Fibroblast of skin of left biceps (primary cell): ENCODE measurements at regions not wholly inside any gene's neighbourhood (a gene's known extent, or its start where the extent isn't known, plus 50 kb on each side); places are given as distances from the start of the nearest gene placed in this dataset.
"Not testable (repeated sequence)": the region's sequence is repeated elsewhere in the genome, so short reads cannot be mapped to it uniquely, and the experiment has no call there.

Source experiments
- DNase-seq, 2 experiments: peaks; one replicate each; pipeline ENCODE4 v3.0.0-alpha.2; 2013; ENCODE audit warnings: low read depth in 2 of 2

- DNase-seq: no peak
These were observed 197.6 kb downstream of the LAT start for GRCh38 chr16:29182501-29182900.

- not testable (repeated sequence) for DNase-seq
These were observed 197.1 kb downstream of the LAT start for GRCh38 chr16:29181921-29182411.

GRCh38 chr16:29181254-29181780, 196.5 kb downstream of the LAT start:
- DNase-seq: not testable (repeated sequence)

- not testable (repeated sequence) for DNase-seq
These were observed 195.4 kb downstream of the LAT start for GRCh38 chr16:29180206-29180600.

- not testable (repeated sequence) for DNase-seq
These were observed 194.8 kb downstream of the LAT start for GRCh38 chr16:29179401-29180205.

- DNase-seq: not testable (repeated sequence)
These were observed 193.3 kb downstream of the LAT start for GRCh38 chr16:29177888-29178726.

GRCh38 chr16:29177203-29177887, 192.5 kb downstream of the LAT start:
- DNase-seq: not testable (repeated sequence)

GRCh38 chr16:29176822-29177202, 192.0 kb downstream of the LAT start:
- not testable (repeated sequence) for DNase-seq

- DNase-seq: not testable (repeated sequence)
These were observed 191.3 kb downstream of the LAT start for GRCh38 chr16:29176154-29176470.

- not testable (repeated sequence) for DNase-seq
These were observed 190.7 kb downstream of the LAT start for GRCh38 chr16:29175411-29176153.

GRCh38 chr16:29173371-29174305, 188.8 kb downstream of the LAT start:
- DNase-seq: not testable (repeated sequence)

GRCh38 chr16:29172098-29172724, 187.4 kb downstream of the LAT start:
- not testable (repeated sequence) for DNase-seq

- DNase-seq: not testable (repeated sequence)
These were observed 186.4 kb downstream of the LAT start for GRCh38 chr16:29171296-29171695.

- DNase-seq: not testable (repeated sequence)
These were observed 185.7 kb downstream of the LAT start for GRCh38 chr16:29170393-29171119.

- not testable (repeated sequence) for DNase-seq
These were observed 184.6 kb downstream of the LAT start for GRCh38 chr16:29169295-29169994.

- DNase-seq: not testable (repeated sequence)
These were observed 183.8 kb downstream of the LAT start for GRCh38 chr16:29168515-29169259.

- DNase-seq: not testable (repeated sequence)
These were observed 179.7 kb downstream of the LAT start for GRCh38 chr16:29164442-29165089.
